SU-DHL-6 (cell line): ENCODE measurements at regions not wholly inside any gene's neighbourhood (a gene's known extent, or its start where the extent isn't known, plus 50 kb on each side); places are given as distances from the start of the nearest gene placed in this dataset.

ENCODE experiments used
- H2AFZ ChIP-seq: fragments of 200-600 bp; sonication (generic); 2 replicates; pipeline ENCODE4 v1.6.1; 2014; ENCODE audit warnings: low read depth, mild to moderate bottlenecking, moderate library complexity, mixed read lengths, antibody characterized with exemption, low read length; ENCODE audit not compliant: severe bottlenecking
- H3F3A ChIP-seq: fragments of 200-600 bp; shearing (Covaris generic); 2 replicates; pipeline ENCODE4 v1.6.0; 2016; ENCODE audit warnings: antibody characterized with exemption, mild to moderate bottlenecking; ENCODE audit not compliant: insufficient read depth
- H3K27ac ChIP-seq: fragments of 200-600 bp; sonication (generic); 2 replicates; pipeline ENCODE4 v1.5.1; 2016; ENCODE audit warnings: low read depth, mild to moderate bottlenecking, low read length, moderate library complexity, mixed read lengths
- H3K27me3 ChIP-seq: fragments of 200-600 bp; sonication (generic), shearing (Covaris generic); 2 replicates; pipeline ENCODE4 v1.6.0; 2014; ENCODE audit warnings: mild to moderate bottlenecking, low read length
- H3K36me3 ChIP-seq: fragments of 200-600 bp; sonication (generic); 2 replicates; pipeline ENCODE4 v1.6.1; 2014; ENCODE audit warnings: mild to moderate bottlenecking, low read length, mixed read lengths
- H3K4me2 ChIP-seq: fragments of 300-600, 200-600 bp; shearing (Covaris generic), sonication (generic); 2 replicates; pipeline ENCODE4 v1.6.0; 2014; ENCODE audit warnings: low read length, low read depth, mild to moderate bottlenecking; ENCODE audit not compliant: poor library complexity, severe bottlenecking
- H3K4me3 ChIP-seq: fragments of 200-600 bp; sonication (generic); 2 replicates; pipeline ENCODE4 v1.5.1; 2014; ENCODE audit warnings: antibody characterized with exemption, low read length, mild to moderate bottlenecking, mixed read lengths; ENCODE audit not compliant: insufficient read depth, poor library complexity, severe bottlenecking
- H3K79me2 ChIP-seq: fragments of 200-600 bp; sonication (generic); 2 replicates; pipeline ENCODE4 v1.6.1; 2014; ENCODE audit warnings: mild to moderate bottlenecking, low read length, moderate library complexity; ENCODE audit not compliant: insufficient read depth
- H3K9ac ChIP-seq: fragments of 200-600 bp; sonication (generic); 2 replicates; pipeline ENCODE4 v1.7.0; 2014; ENCODE audit warnings: mild to moderate bottlenecking, low read length
- H3K9me2 ChIP-seq: fragments of 200-600 bp; sonication (generic); replicated peaks from 2 replicates; pipeline ENCODE4 v1.6.1; 2014; ENCODE audit warnings: low read length; ENCODE audit not compliant: insufficient read depth
- H3K9me3 ChIP-seq: fragments of 200-600 bp; sonication (generic); 2 replicates; pipeline ENCODE4 v1.6.1; 2014; ENCODE audit warnings: low read length, mixed read lengths; ENCODE audit not compliant: insufficient read depth
- H4K20me1 ChIP-seq: fragments of 200-600 bp; sonication (generic); 2 replicates; pipeline ENCODE4 v1.6.1; 2014; ENCODE audit warnings: low read depth, mild to moderate bottlenecking, antibody characterized with exemption, low read length, moderate library complexity, mixed read lengths
- CTCF ChIP-seq: fragments of 200-600 bp; sonication (generic); IDR thresholded peaks from one replicate; pipeline ENCODE4 v1.5.1; 2017; ENCODE audit warnings: antibody characterized with exemption, mild to moderate bottlenecking, low read length, moderate library complexity; ENCODE audit not compliant: insufficient read depth, poor library complexity, severe bottlenecking
- EZH2phosphoT487 ChIP-seq: fragments of 200-600 bp; sonication (generic), shearing (Covaris generic); conservative IDR thresholded peaks from 2 replicates; pipeline ENCODE4 v1.6.1; 2018; ENCODE audit warnings: mild to moderate bottlenecking, antibody characterized with exemption, low read length, moderate library complexity, mixed read lengths

DNA sequence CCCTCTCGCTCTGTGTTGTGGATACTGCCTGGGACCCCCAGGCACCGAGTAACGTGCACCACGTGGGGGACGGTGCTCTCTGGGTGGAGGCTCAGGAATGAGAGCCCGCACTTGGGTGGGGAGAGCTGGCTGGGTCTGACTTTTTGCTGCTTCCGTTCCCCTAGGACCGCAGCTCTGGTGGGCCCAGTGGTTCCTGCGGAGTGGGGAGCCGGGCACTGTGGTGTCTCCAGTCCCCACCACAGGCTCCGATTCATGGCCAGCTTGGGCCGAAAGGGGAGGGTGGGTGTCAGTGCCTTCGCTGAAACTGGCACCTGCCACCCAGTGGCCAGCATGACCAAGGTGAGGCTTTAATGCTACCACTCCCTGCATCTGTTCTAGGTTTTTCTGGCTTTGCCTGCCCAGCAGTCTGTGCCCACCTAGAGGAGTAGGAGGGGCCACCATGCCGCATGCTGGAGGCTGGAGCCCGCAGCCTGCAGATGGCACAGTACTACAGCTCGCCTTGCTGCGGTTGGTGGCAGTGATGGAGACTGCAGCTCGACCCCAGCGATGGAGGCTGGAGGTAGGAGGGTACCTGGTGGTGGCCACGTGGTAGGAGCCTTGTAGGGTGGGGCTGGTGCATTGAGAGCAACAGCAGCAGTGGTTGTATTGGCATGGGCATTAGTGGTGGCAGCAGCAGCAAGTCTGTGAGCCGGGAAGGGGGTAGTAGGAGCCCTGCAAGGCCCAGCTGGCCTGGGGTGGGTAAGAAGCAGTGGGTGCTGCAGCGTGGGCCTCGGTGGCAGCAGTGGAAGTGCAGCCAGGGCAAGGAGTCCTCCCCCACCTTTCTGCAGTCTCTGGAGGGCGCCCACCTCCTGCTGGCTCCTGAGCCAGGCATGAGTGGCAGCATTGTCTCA is 118.8 kb upstream of the VPREB1 start:
- no peaks in the 10 kb centered on the region for H3K9me2 ChIP-seq
- no peaks in the 10 kb centered on the region for H3K79me2 ChIP-seq
- H2AFZ ChIP-seq = no peak overlapping the region
- H4K20me1 ChIP-seq = no peaks in the 10 kb centered on the region
- H3K4me3 ChIP-seq = no peak overlapping the region
- H3K9ac ChIP-seq = no peak overlapping the region
- no peak overlapping the region for H3K27ac ChIP-seq
- H3K27me3 ChIP-seq = no peaks in the 10 kb centered on the region
- no peak overlapping the region for H3K4me2 ChIP-seq
- H3K9me3 ChIP-seq = no peaks in the 10 kb centered on the region
- TF ChIP-seq EZH2phosphoT487 (no peak), CTCF (no peak)
- H3K36me3 ChIP-seq = no peaks in the 10 kb centered on the region
- H3F3A ChIP-seq = no peaks in the 10 kb centered on the region

- Histone ChIP-seq H3K9ac (no peak overlapping the region), H3K79me2 (no peaks in the 10 kb centered on the region), H3K9me2 (no peaks in the 10 kb centered on the region), H3F3A (no peaks in the 10 kb centered on the region), H4K20me1 (no peaks in the 10 kb centered on the region), H3K36me3 (no peaks in the 10 kb centered on the region), H3K9me3 (no peaks in the 10 kb centered on the region), H3K27me3 (no peaks in the 10 kb centered on the region), H3K4me3 (no peak overlapping the region), H3K27ac (no peak overlapping the region), H3K4me2 (no peak overlapping the region), H2AFZ (no peak overlapping the region)
- TF ChIP-seq EZH2phosphoT487 = no peak
- no peak for TF ChIP-seq CTCF
These were observed 119.5 kb upstream of the VPREB1 start for GRCh38 chr22:22125028-22125578.

DNA sequence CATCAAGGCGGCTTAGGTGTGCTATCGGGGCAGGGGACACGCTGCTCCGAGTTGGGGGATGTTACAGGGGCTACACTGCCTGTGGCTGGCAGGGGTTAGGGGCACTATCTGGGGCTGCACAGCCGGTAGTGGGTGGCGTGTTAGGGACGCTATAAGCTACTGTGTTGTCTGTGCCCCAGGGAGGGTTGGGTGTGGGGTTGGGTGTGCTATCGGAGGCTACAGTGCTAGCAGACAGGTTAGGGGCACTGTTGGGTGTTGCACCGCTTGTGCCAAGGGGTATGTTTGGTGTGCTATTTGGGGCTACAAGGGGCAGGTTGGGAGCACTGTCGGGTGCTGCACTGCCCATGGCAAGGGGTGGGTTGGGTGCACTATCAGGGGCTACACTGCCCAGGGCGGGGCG is 120.2 kb upstream of the VPREB1 start:
- Histone ChIP-seq H3K27me3 (no peaks in the 10 kb centered on the region), H3K9ac (no peak overlapping the region), H4K20me1 (no peaks in the 10 kb centered on the region), H3K4me3 (no peak overlapping the region), H3K9me2 (no peaks in the 10 kb centered on the region), H2AFZ (no peak overlapping the region), H3K27ac (no peak overlapping the region), H3K4me2 (no peak overlapping the region), H3K9me3 (no peaks in the 10 kb centered on the region), H3F3A (no peaks in the 10 kb centered on the region), H3K36me3 (no peaks in the 10 kb centered on the region), H3K79me2 (no peaks in the 10 kb centered on the region)
- TF ChIP-seq EZH2phosphoT487 = no peak
- no peak for TF ChIP-seq CTCF
